ENCODE measurements at regions not wholly inside any gene's neighbourhood (a gene's known extent, or its start where the extent isn't known, plus 50 kb on each side); places are given as distances from the start of the nearest gene placed in this dataset.

DNA sequence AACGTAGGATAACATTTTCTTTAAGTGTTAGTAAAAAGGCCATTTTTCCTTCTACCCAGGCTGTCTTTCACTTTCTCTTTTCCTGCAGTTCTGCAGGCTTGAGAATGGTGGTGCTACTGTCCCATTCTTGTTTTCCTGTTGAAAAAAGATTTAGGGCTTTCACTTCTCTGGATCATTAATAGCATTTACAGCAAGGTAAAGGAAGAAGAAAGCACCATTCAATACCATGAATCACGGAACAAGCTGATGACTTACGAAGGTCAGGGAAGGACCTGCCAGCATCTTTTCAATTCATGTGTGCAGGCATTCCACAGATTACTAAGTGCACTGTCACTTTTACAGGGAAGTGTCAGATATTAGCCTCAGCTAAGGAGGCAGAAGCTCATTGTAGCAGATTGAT is 292.8 kb downstream of the YTHDC2 start:
- Histone ChIP-seq H3K4me1 (peaks cover 0 to 23% (median 13%) of the 10 kb centered on the region in 4 donors), H3K27me3 (no peaks in the 10 kb centered on the region), H3K36me3 (no peaks in the 10 kb centered on the region), H3K4me3 (peak overlapping the region in 1 of 4 donors; percentile 30), H3K9me3 (no peaks in the 10 kb centered on the region), H3K27ac (peak overlapping the region in 3 of 5 donors; percentile 31 to 56 (median 55))
- whole genome bisulfite sequencing, 5 donors, result 16 to 29% (median 24%) methylated on average over 3 of the region's 3 CpGs
- intact Hi-C loops (cut with DNase I; ENCODE audit: low total_unique reads), result no loop called here
- DNase-seq, result peak in 1 of 2 donors; percentile 38
- no peak for TF ChIP-seq POLR2AphosphoS5 (IDR thresholded peaks at IDR 0.05)
- TF ChIP-seq EP300 (IDR thresholded peaks at IDR 0.05), result no peak
- no peak for TF ChIP-seq POLR2A (IDR thresholded peaks at IDR 0.05)
- TF ChIP-seq, protein P1, sequence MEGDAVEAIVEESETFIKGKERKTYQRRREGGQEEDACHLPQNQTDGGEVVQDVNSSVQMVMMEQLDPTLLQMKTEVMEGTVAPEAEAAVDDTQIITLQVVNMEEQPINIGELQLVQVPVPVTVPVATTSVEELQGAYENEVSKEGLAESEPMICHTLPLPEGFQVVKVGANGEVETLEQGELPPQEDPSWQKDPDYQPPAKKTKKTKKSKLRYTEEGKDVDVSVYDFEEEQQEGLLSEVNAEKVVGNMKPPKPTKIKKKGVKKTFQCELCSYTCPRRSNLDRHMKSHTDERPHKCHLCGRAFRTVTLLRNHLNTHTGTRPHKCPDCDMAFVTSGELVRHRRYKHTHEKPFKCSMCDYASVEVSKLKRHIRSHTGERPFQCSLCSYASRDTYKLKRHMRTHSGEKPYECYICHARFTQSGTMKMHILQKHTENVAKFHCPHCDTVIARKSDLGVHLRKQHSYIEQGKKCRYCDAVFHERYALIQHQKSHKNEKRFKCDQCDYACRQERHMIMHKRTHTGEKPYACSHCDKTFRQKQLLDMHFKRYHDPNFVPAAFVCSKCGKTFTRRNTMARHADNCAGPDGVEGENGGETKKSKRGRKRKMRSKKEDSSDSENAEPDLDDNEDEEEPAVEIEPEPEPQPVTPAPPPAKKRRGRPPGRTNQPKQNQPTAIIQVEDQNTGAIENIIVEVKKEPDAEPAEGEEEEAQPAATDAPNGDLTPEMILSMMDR (IDR thresholded peaks at IDR 0.05), result no peak

DNA sequence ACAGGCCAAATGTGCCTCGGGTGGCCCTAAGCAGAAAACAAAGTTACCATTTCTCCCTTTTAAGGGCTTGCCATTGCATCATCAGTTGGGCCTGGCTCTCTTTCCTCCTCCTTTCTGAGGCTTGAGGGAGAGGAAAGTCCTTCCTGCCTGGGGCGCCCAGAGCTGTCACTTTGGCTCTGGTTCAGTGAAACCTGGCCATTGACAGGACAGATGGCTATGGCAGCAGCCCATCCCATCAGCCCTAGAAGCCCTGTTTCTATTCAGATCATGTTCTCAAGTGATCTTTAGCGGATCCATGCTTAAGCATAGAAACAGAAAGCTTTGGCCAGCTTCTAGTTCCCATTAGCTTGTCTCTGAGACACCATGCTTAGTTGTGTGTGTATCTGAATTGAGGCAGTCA is 293.4 kb downstream of the YTHDC2 start:
- intact Hi-C loops (cut with DNase I; ENCODE audit: low total_unique reads), result no loop called here
- peak overlapping the region in 1 of 4 donors; percentile 30 for H3K4me3 ChIP-seq
- H3K9me3 ChIP-seq, result no peaks in the 10 kb centered on the region
- peaks cover 0 to 23% (median 13%) of the 10 kb centered on the region in 4 donors for H3K4me1 ChIP-seq
- H3K27ac ChIP-seq, result peak overlapping the region in 3 of 5 donors; percentile 31 to 56 (median 55)
- DNase-seq, result peak in 1 of 2 donors; percentile 41
- TF ChIP-seq EP300 (IDR thresholded peaks at IDR 0.05) (no peak), POLR2A (IDR thresholded peaks at IDR 0.05) (no peak), POLR2AphosphoS5 (IDR thresholded peaks at IDR 0.05) (no peak)
- TF ChIP-seq, protein P1 (IDR thresholded peaks at IDR 0.05), result no peak
- WGBS, 5 donors, result 56 to 78% (median 64%) methylated on average over 3 of the region's 3 CpGs
- no peaks in the 10 kb centered on the region for H3K27me3 ChIP-seq
- H3K36me3 ChIP-seq, result no peaks in the 10 kb centered on the region

DNA sequence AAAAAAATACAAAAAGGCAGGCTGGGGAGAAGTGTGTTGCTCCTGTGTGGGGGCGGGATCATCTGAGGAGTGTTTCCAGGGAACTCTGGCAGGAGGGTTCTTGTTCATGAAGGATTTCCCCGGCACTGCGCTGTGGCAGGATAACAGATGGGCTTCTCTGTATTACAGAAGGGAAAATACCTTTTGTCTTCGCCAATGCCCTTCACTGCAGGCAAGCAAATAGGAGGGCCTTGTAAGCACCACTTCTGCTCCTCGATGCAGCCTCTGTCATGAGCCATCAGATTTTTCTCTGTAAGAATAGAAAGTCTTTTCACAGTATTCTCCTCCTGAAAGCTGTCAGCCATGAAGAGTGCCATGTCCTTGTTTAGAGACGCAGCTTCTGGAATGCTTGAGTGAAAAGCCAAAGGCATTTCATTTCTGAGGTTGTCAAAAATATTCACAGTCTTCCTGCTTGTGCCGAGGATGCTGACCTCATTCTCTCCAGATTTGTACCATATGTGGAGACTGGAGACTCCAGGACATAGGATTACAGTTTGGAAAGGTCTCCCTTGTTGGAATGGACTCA is 294.0 kb downstream of the YTHDC2 start:
- Histone ChIP-seq H3K4me1 (peaks cover 0 to 23% (median 13%) of the 10 kb centered on the region in 4 donors), H3K27me3 (no peaks in the 10 kb centered on the region), H3K27ac (peak overlapping the region in 3 of 5 donors; percentile 31 to 56 (median 55)), H3K36me3 (no peaks in the 10 kb centered on the region), H3K9me3 (no peaks in the 10 kb centered on the region), H3K4me3 (no peak overlapping the region)
- intact Hi-C loops (cut with DNase I; ENCODE audit: low total_unique reads), result no loop called here
- DNase-seq, result peak in 1 of 2 donors; percentile 75
- WGBS, 5 donors, result 41 to 52% (median 49%) methylated on average over 7 of the region's 7 CpGs
- TF ChIP-seq, protein P1 (IDR thresholded peaks at IDR 0.05), result no peak
- TF ChIP-seq POLR2AphosphoS5 (IDR thresholded peaks at IDR 0.05) (no peak), POLR2A (IDR thresholded peaks at IDR 0.05) (no peak), EP300 (IDR thresholded peaks at IDR 0.05) (no peak)

DNA sequence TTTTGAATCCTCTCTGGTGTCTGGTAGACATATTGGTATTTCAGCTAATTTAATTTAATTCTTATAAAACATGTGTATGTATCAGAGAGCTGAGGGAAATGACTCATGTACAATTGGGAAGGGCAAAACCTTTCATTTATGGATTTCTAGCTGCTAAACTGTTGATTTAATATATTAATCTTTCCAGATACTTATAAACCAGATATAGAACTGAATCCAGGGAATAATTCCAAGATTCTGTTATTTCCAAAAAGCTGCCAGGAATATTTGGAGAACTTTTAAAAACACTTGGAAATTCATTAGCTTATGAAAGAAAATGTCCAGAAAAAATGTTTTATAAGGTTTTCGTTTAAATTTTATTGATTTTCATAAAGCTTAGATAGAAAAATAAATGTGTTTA is 295.5 kb downstream of the YTHDC2 start:
- intact Hi-C loops (cut with DNase I; ENCODE audit: low total_unique reads), result no loop called here
- WGBS, 5 donors, result 60 to 86% (median 71%) methylated on average over 1 of the region's 1 CpG

More for the DNA sequence above, 295.5 kb downstream of the YTHDC2 start:
- Histone ChIP-seq H3K27ac (no peak overlapping the region), H3K9me3 (no peaks in the 10 kb centered on the region), H3K4me1 (peaks cover 0 to 23% (median 13%) of the 10 kb centered on the region in 4 donors), H3K36me3 (no peaks in the 10 kb centered on the region), H3K27me3 (no peaks in the 10 kb centered on the region), H3K4me3 (no peak overlapping the region)
- TF ChIP-seq EP300 (IDR thresholded peaks at IDR 0.05) (no peak), POLR2AphosphoS5 (IDR thresholded peaks at IDR 0.05) (no peak), POLR2A (IDR thresholded peaks at IDR 0.05) (no peak)
- TF ChIP-seq, protein P1 (IDR thresholded peaks at IDR 0.05), result no peak
- no peak for DNase-seq
